Cerebellar cortex (tissue), 1 donor: ENCODE measurements at regions not wholly inside any gene's neighbourhood (a gene's known extent, or its start where the extent isn't known, plus 50 kb on each side); places are given as distances from the start of the nearest gene placed in this dataset.
"Not testable (repeated sequence)": the region's sequence is repeated elsewhere in the genome, so short reads cannot be mapped to it uniquely, and the experiment has no call there.

Experiments used
- DNase-seq: peaks from one replicate; pipeline ENCODE4 v3.0.0-alpha.2; 2015; ENCODE audit warnings: low spot score

DNA sequence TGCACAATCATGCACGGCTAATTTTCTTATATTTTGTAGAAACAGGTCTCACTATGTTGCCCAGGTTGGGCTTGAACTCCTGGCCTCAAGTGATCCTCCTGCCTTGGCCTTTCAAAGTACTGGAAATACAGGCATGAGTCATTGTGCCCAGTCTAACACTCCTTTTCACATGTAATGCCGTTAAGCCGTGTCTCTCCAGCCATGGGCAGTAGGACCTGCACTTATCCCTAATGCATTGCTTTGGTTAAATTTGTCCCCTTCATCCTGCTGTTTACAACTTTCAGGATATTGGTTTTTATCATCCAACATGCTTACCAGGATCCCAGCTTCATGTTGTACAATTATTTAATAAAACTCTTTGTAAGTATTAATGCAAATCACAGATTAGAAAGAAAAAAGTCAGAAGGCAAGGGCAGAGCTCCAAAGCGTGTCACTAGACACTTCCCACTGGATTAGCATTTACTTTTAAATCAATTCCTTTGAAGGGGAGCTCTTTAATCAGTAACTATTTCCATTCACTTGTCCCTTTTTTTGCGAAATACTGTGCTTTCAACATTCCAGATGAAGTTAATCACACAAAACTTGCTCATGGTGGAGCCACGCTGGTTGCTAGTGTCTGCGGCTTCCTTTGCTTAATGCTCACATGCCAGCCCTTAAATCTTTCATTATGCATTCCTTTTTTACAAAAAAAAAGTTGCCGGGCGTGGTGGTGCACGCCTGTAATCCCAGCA, 256.0 kb upstream of the AUTS2 start:
- DNase-seq, result no peak

DNA sequence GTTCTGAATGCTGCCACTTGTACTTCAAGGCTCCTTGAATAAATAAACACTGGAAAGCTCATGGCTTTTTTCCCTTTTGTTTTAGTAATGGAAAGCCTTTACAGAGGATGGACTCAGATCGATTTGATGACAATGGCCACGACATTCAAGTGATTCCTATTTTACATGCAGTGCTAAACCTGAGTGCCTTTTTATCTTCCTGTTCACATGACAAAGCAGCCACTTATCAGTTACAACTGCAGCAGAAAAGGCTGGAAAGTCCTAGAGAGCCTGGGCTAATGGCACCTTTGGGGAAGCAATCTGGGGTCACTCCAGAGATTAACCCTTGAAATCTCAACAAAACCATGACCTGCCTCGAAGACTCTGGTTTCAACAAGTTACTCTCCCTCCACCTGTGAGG, 249.0 kb upstream of the AUTS2 start:
- DNase-seq, result no peak

DNA sequence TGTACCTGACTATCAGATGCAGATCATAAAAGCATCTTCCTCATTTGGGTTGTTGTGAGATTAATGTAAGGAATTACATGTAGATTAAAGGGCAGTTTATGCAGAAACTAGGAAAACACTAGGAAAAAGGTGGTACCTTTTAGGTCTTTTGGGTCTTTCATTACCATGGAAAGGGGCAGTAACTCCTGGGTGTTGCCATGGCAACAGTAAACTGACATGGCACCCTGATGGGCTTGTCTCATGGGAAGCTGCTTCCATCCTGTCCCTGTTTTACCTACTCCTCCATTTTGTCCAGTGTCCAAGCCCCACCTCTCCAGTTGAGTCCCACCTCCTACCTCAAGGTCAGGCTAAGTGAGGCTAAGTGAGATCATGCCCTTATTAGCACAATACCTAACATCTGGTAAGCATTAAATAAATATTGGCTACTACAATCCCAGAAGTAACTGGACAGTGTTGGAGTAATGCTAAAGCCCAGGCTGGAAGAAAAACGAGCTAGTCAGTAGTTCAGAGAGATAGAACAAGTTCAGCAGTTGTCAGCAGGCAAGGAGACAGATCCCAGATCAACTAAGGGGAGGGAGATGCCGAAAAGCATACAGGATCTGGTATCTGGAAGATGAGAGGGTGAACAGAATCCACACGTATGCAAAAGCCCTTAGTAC, 240.0 kb upstream of the AUTS2 start:
- DNase-seq, result no peak

DNA sequence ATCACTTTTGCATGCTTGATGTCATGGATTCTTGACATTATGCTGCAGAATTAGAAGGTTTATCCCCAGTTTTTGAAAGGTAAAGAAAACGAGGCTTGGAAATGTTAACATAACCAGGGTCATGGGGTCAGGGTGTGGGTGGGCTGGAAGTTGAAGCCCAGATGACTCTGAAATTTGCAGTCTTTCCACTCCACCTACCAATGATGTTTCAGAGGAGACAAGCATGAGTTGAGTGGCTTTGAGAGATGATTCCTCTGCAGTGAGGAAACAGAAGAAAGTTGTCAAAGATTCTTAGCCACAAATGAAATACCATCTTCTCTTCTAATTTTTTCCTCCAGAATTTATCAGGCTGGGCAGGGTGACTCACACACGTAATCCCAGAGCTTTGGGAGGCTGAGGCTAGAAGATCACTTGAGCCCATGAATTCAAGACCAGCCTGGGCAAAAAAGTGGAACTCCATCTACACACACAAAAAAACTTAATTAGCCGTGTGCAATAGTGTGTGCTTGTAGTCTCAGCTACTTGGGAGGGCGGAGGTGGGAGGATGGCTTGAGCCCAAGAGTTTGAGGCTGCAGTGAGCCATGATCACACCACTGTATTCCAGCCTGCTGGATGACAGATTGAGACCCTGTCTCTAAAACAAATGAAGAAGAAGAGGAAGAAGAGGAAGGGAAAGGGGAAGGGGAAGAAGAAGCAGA, 239.1 kb upstream of the AUTS2 start:
- DNase-seq, result no peak

DNA sequence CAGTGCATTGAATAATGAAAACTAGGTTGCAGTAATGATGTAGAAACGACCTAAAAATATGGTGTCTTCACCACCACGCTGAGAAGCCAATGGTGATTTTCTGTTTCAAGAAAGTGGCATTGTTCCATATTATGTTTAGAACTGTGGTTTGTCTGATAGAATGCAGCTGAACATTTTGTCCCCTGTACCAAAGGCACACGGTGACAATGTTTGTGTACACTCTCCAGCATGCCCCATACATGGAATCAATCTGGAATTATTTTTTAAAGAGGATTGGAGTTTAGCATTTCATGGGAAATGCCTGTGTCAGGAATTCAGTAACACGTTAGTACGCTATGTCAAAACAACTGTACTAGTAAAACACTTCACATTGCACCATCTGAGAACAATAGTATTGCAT, 237.4 kb upstream of the AUTS2 start:
- DNase-seq, result no peak

DNA sequence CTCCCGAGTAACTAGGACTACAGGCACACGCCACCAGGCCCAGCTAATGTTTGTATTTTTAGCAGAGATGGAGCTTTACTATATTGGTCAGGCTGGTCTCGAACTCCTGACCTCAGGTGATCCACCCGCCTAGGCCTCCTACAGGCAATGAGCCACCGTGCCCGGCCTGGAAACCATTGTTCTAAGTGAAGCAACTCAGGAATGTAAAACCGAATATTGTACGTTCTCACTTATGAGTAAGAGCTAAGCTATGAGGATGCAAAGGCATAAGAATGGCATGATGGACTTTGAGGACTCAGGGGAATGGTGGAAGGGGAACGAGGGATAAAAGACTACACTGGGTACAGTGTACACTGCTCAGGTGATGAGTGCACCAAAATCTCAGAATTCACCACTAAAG, 235.1 kb upstream of the AUTS2 start:
- DNase-seq, result no peak

DNA sequence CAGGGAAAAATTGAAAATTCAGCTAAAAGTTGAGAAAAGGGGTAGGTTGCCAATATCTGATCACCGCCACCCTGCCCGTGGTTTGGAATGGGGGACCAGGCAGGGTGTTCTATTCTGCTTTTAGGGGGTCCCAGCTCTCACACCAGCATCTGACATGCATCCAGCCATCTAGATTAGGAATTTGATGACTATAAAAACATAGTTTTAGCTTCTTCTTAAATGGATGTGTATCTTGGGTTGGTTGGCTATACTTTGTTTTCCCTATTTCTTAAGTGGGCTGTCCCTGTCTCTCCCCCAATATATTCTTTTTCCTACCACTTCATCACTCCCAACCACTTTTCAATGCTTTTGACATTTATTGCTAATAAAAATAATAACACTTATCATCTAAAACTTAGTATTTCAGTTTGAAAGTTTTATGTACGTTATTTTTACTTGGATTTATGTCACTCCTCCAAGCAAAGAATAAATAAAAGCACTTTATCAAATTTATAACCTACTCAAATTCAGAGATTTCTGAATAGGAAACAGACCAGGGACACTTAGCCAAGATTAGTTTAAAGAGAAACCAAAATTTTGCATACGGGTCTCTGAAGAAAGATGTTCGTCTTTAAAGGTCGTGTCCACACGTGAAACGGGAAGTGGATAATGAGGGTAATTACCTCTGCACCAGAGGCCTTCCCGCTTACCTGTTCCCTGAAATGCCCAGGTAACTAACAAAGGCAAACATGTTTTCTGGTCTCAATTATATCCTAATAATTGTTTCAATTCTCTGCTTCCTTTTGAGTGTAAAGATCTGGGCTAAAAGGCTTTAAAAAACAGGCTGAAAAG, 233.2 kb upstream of the AUTS2 start:
- no peak for DNase-seq

DNA sequence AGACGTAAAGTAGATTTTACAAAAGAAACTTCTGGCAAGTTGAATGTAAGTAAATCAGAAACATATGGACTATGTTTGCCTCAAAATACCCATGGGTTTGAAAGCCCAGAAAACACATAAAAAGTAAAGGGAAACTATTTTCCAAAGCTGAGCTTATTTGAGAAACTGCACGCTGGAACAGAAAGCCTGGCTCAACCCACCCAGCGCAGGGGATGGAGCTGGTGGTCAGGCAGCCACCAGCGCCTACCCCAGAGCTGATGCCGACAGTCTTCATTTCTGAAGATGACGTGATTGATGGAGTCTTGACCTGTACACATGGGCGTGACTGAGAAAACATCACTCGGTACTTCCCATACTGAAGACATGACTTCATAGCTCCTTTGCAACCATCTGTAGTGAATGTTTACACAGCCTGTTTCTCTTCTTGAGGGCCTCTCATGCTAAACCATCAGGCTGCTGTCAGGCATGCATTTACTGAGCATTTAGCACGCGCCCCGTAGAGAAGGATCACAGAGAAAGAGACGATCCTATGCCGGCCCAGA, 232.6 kb upstream of the AUTS2 start:
- no peak for DNase-seq

DNA sequence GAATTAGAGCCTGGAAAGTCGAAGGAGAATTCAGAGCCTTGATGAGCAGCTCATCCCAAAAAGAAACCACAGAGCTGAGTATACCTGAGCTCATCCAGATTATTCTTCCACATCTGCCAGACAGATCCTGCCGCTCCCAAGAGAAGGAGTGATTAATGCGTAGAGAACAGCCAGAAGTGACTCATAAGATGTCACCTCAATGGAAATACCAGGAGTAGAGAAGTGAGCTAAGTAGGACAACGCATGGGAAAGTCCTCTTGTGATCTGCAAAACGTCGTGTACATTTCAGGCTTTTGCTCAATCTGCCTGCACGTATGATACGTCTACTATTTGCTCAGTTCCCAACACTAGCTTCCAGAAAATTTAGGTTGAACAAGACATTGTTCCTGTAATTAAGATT, 230.5 kb upstream of the AUTS2 start:
- DNase-seq, result no peak

DNA sequence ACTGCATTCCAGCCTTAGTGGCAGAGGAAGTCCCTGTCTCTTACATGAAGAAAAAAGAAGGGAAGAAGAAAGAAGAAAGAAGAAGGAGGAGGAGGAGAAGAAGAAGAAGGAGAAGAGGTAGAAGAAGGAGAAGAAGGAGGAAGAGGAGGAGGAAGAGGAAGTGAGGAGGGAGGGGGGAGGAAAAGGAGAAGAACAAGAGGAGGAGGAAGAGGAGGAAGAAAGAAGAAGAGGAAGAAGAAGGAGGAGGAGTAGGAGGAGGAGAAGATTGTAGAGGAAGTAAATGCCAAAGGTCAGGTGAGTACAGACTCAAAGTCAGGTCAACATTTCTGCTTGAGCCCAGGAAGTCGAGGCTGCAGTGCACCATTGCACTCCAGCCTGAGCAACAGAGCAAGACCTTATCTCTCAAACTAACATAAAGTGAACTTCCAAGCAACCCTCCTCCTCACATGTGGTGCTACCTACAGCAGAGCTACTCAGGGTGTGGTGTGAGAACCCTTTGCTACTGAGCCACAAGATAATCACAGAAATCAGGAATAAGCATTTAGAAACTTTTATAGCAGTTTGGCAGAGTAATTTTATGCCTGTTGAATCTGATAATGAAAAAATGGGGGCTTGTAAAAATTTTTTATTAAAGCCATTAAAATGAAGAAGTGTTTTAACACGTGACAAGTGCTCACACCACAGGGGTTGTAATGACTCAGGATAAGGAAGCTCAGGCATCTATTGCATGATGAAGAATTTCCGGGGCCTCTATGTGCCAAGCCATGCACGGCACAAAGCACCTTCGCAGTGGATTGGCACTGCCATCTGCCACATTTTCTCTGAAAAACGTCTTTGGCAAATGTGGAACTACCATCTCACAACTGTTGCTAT, 224.9 kb upstream of the AUTS2 start:
- peak; percentile 2 for DNase-seq

DNA sequence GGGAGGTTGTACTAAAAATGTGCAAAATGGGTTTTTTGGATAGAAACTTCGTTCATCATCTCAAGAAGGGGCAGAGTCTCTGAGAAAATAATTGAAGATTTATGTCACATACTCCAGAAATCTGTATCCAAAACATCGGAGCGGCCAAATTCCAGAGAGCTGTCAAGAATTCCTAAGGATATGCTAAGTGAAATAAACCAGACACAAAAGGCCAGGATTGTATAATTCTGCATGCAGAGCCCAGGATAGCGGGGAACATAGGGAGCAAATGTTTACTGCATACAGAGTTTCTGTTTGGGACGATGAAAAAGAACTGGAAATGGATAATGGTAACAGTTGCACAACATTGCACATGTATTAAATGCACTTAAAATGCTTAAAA, 224.2 kb upstream of the AUTS2 start:
- no peak for DNase-seq

DNA sequence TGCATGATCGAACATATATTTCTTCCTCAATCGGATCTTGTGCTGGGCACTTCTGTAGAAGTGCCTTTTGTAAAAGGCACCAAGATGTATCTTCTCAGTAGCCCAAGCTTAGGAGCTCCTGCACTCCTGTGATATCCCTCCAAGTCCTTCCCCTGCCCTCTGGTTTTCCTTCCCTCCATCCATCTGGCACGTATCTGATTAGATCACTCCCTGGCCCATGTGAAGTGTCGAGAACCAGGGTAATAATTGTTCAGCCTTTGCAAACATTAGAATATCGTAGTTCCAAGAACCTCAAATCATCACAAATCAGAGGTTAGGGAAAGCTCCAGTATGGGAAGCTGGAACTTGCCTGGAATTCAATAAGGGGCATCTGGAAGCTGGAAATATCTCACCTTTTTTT, 221.1 kb upstream of the AUTS2 start:
- no peak for DNase-seq

DNA sequence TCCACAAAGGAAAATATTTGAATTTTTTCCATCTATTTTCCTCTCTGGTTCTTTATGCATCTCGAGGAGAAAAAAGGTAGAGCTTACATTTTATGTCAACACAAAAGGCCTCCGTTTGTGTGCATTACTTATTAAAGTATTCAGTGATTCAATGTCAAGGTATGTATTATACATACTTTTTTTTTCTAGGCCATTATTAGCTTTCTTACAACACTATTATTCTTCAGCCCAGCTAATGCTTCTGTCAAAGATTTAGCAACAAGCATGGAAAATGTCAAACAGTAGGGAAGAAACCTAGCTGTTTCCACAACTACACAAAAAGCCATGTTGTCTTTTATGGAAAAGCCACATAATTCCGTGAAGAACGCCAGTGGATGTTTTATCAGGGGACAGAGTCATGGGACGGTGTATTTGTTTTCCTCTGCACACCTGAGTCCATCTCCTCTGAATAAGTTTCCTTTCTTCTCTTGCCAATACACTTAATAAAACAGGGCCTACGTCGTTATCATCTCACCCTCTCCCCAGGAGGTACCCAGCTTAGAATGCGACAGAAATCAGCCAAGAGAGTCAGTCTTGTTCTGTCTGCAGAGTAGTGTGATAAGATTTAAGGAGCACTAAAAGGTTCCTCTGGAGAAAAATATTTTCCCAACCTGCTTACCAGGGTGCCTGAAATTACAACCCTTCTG, 209.7 kb upstream of the AUTS2 start:
- DNase-seq, result no peak

DNA sequence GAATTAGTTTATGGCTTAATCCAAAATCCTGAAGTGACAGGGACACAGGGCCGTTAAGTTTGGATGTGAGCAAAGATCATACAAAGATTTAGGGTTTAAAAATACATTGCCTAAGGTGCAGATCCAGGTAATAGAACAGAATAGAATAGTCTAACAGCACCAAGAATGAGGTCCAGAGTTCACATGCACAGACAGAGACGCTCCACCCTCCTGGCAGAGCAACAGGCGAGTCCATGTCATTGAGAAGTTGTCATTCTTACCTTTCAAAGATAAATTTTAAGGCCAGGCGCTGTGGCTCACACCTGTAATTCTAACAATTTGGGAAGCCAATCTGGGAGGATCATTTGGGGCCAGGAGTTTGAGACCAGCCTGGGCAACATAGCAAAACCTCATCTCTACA, 209.1 kb upstream of the AUTS2 start:
- no peak for DNase-seq

DNA sequence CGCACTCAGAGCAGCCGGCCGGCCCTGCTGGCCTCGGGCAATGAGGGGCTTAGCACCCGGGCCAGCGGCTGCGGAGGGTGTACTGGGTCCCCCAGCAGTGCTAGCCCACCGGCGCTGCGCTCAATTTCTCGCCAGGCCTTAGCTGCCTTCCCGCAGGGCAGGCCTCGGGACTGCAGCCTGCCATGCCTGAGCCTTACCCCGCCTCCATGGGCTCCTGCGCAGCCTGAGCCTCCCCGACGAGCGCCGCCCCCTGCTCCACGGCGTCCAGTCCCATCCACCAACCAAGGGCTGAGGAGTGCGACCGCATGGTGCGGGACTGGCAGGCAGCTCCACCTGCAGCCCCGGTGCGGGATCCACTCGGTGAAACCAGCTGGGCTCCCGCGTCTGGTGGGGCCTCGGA, 204.4 kb upstream of the AUTS2 start:
- not testable (repeated sequence) for DNase-seq

DNA sequence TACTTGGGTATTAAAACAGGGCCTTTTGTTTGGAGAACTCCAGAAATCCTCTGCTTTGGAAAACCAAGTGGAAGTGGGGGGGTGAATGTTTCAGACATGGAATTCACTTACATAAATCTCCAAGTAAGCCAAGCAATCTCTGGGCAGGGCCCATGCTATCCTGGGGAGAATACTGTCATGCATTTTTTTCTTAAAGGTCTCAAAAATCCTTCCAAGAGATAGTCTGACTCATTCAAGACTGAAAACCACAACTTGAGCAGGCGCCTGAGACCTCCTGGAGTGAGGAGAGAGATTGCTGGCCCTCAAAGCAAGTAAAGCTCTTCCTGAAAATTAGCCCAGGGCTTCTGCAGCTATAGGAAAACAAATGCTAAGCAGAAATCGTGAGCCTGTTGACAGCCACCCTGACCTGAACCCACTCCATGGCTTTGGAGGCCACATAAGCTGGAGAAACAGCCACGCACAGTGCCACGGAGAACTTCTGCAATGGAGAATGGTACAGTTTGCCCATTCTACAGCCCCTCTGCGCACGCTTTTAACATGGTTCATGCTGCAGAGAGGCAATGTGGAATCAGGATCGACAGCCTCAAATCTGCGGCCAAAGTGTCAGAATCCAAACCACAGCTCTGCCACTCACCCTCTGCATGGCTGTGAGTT, 203.1 kb upstream of the AUTS2 start:
- no peak for DNase-seq

DNA sequence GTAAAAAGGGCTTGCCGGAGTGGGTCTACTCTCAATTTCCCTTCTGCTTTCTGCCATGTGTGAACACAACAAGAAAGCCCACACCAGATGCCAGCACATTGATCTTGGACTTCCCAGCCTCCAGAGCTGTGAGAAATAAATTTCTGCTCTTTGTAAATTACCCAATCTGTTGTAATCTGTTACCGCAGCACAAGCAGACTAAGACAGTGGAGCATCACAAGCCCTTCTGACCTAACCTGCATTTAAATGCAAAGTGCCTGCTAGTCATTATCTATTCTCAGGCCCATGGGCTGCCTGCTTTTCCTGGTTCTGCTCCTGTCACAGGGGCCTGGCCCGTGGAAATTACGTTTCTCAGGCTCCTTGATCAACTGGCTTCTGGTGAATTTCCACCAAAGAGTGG, 199.3 kb upstream of the AUTS2 start:
- no peak for DNase-seq

DNA sequence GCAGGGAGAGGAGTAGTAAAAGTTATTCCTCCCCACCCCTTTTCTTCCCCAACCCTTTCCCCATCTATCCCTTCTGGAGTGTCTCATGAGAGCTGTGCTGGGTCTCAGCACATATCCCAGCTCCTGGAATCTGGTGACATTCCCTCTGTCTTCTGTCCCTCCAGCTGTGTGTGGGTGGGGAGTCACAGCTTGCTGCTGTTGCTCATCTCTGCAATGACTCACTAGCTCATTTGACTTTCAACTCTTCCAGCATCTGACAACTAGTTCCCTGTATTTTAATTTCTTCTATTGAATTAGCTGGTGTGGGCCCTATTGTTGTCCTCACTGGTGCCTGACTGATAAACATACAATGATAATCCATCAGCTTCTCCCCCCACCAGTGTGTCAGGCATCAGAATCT, 198.9 kb upstream of the AUTS2 start:
- DNase-seq, result no peak

DNA sequence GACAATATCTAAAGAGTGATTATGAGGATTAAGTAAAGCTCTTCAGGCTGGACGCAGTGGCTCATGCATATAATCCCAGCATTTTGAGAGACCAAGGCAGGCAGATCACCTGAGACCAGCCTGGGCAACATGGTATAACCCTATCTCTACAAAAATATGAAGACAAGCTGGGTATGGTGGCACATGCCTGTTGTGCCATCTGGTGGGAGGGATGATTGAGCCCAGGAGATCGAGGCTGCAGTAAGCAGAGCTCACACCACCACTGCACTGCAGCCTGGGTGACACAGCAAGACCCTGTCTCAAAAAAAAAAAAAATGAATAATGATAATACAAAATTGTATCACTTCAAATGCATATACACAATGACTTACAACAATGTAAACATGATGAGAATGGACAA, 195.6 kb upstream of the AUTS2 start:
- no peak for DNase-seq

DNA sequence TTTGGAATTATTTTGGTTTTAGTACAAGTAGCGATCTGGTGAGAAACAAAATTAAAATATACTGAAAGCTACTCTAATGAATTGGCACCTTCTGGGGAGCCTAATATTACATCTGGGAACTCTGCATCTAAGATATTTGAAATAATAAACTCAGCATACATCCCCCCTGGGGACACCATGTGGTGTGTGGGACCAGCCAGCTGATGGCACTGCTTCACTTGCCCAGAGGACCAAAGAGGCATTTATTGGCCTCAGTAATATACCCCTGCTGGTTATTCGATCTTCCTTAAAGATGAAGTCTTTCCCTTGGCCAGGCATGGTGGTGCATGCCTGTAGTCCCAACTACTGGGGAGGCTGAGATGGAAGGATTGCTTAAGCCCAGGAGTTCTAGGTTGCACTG, 195.1 kb upstream of the AUTS2 start:
- no peak for DNase-seq
